Adrenal gland (tissue), 9 donors: ENCODE measurements at regions not wholly inside any gene's neighbourhood (a gene's known extent, or its start where the extent isn't known, plus 50 kb on each side); places are given as distances from the start of the nearest gene placed in this dataset.
"Not testable (repeated sequence)": the region's sequence is repeated elsewhere in the genome, so short reads cannot be mapped to it uniquely, and the experiment has no call there.

ENCODE experiments used
- DNase-seq, 7 donors: peaks; one replicate each; pipeline ENCODE4 v3.0.0-alpha.2; 2019 to 2020
- H3K27ac ChIP-seq, 5 donors: fragments of 200-600 bp; sonication (generic) in 4 of 5; 1 replicate in 3 of 5; 2 replicates in 2 of 5; pipeline versions ENCODE4 v1.5.1 to v1.8.0; 2016 to 2020; ENCODE audit warnings: mild to moderate bottlenecking in 1 of 5
- H3K27me3 ChIP-seq: fragments of 200-600 bp; 2 replicates; pipeline ENCODE4 v1.8.0; 2021
- H3K36me3 ChIP-seq, 2 donors: fragments of 200-600 bp; replicated peaks in 1 of 2; 1 replicate in 1 of 2; 2 replicates in 1 of 2; pipeline versions ENCODE4 v1.5.1 to v1.8.0; 2018 to 2022
- H3K4me1 ChIP-seq, 2 donors: fragments of 200-600 bp; replicated peaks in 1 of 2; 1 replicate in 1 of 2; 2 replicates in 1 of 2; pipeline versions ENCODE4 v1.5.1 to v1.8.0; 2018 to 2021
- H3K4me3 ChIP-seq, 4 donors: fragments of 200-600 bp; sonication (generic) in 3 of 4; one replicate each; pipeline ENCODE4 v1.5.1; 2016 to 2018
- H3K9me3 ChIP-seq, 3 donors: fragments of 200-600 bp; sonication (generic) in 1 of 3; replicated peaks in 1 of 3; 1 replicate in 2 of 3; 2 replicates in 1 of 3; pipeline versions ENCODE4 v1.5.1 to v1.8.0; 2016 to 2021
- POLR2A ChIP-seq, 2 donors: fragments of 450-650 bp; IDR thresholded peaks; one replicate each; pipeline ENCODE4 v1.6.1; 2017; ENCODE audit warnings: antibody characterized with exemption in 2 of 2, mild to moderate bottlenecking in 2 of 2, moderate library complexity in 1 of 2
- WGBS, 4 donors: extraction: QIAGEN DNeasy Blood & Tissue Kit in 2 of 4; methylation state at CpG; one replicate each; pipeline versions ENCODE4 v1.1.5 to v1.1.7; 2013 to 2017; 5-methylcytosine and 5-hydroxymethylcytosine counted together
- intact Hi-C, 2 donors: fragments of 100-400 bp; cut with DNase I; formaldehyde crosslinking; loops; one replicate each; pipeline versions ENCODE4 v1.14.1 to v1.15.0; 2022 to 2023
- TF ChIP-seq, protein P1 (sequence below), 6 experiments: fragments of 450-650 bp in 4 of 6; fragments of 200-600 bp in 2 of 6; sonication (generic) in 1 of 6; IDR thresholded peaks; 1 replicate in 5 of 6; 2 replicates in 1 of 6; pipeline versions ENCODE4 v1.5.1 to v1.8.0; 2016 to 2021; ENCODE audit warnings: antibody characterized with exemption in 6 of 6, mild to moderate bottlenecking in 2 of 6, moderate library complexity in 1 of 6
- donor health status: healthy with polysubstance abuse.
- donor health status: Bipolar disorder and iron deficiency.
- donor health status: DM: yes; HTN: yes; CAD: no.
- donor health status: DM: no; HTN: no; CAD: no.
- donor health status: DM: no; HTN: no; CAD: no.

DNA sequence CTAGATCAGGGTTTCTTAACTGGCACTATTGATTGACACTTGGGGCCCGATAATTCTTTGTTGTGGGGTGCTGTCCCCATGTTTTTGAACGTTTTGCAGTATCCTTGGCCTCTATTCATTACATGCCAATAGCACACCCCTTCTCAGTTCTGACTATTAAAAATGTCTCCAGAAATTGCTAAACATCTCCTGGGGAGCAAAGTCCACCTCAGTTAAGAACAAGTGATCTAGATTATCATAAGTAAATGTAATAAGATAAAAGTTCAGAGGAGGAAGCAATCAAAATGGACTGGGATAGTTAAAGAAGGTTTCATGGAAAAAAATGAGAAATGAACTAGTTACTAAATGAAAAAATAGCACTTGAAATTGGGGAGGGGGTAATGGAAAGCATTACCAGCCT, 98.1 kb upstream of the MIR17HG start:
- H3K9me3 ChIP-seq, result no peaks in the 10 kb centered on the region
- intact Hi-C loops, result no loop called here
- H3K36me3 ChIP-seq, result no peaks in the 10 kb centered on the region
- DNase-seq, result no peak
- no peak for TF ChIP-seq POLR2A (IDR thresholded peaks at IDR 0.05)
- TF ChIP-seq, protein P1, sequence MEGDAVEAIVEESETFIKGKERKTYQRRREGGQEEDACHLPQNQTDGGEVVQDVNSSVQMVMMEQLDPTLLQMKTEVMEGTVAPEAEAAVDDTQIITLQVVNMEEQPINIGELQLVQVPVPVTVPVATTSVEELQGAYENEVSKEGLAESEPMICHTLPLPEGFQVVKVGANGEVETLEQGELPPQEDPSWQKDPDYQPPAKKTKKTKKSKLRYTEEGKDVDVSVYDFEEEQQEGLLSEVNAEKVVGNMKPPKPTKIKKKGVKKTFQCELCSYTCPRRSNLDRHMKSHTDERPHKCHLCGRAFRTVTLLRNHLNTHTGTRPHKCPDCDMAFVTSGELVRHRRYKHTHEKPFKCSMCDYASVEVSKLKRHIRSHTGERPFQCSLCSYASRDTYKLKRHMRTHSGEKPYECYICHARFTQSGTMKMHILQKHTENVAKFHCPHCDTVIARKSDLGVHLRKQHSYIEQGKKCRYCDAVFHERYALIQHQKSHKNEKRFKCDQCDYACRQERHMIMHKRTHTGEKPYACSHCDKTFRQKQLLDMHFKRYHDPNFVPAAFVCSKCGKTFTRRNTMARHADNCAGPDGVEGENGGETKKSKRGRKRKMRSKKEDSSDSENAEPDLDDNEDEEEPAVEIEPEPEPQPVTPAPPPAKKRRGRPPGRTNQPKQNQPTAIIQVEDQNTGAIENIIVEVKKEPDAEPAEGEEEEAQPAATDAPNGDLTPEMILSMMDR (IDR thresholded peaks at IDR 0.05), result no peak
- no peak overlapping the region for H3K27ac ChIP-seq
- no peaks in the 10 kb centered on the region for H3K4me1 ChIP-seq
- 51 to 57% (median 53%) methylated on average over 2 of the region's 2 CpGs for WGBS, 4 donors
- H3K4me3 ChIP-seq, result no peak overlapping the region
- no peaks in the 10 kb centered on the region for H3K27me3 ChIP-seq

GRCh38 chr13:91249861-91250260, 97.6 kb upstream of the MIR17HG start:
- no peak for DNase-seq
- H3K9me3 ChIP-seq, result no peaks in the 10 kb centered on the region
- no peaks in the 10 kb centered on the region for H3K36me3 ChIP-seq
- H3K4me3 ChIP-seq, result no peak overlapping the region
- WGBS, 4 donors, result 45 to 61% (median 53%) methylated on average over 2 of the region's 2 CpGs
- no peak overlapping the region for H3K27ac ChIP-seq
- no peaks in the 10 kb centered on the region for H3K4me1 ChIP-seq
- intact Hi-C loops, result no loop called here
- no peak for TF ChIP-seq POLR2A (IDR thresholded peaks at IDR 0.05)
- TF ChIP-seq, protein P1 (IDR thresholded peaks at IDR 0.05), result no peak
- no peaks in the 10 kb centered on the region for H3K27me3 ChIP-seq

GRCh38 chr13:91251573-91251972, 95.9 kb upstream of the MIR17HG start:
- WGBS, 4 donors, result 76 to 87% (median 82%) methylated on average over 4 of the region's 4 CpGs
- H3K4me3 ChIP-seq, H3K4me1 ChIP-seq, H3K27me3 ChIP-seq, DNase-seq, H3K36me3 ChIP-seq, H3K9me3 ChIP-seq, H3K27ac ChIP-seq, intact Hi-C loops: not testable (repeated sequence)

GRCh38 chr13:91264484-91264883, 83.0 kb upstream of the MIR17HG start:
- DNase-seq, result no peak
- 74 to 82% (median 76%) methylated on average over 2 of the region's 2 CpGs for WGBS, 4 donors
- intact Hi-C loops, result no loop called here
- Histone ChIP-seq H3K9me3 (no peaks in the 10 kb centered on the region), H3K27ac (no peak overlapping the region), H3K27me3 (no peaks in the 10 kb centered on the region), H3K4me1 (no peaks in the 10 kb centered on the region), H3K36me3 (no peaks in the 10 kb centered on the region), H3K4me3 (no peak overlapping the region)
- TF ChIP-seq POLR2A (IDR thresholded peaks at IDR 0.05), result no peak
- TF ChIP-seq, protein P1 (IDR thresholded peaks at IDR 0.05), result no peak

DNA sequence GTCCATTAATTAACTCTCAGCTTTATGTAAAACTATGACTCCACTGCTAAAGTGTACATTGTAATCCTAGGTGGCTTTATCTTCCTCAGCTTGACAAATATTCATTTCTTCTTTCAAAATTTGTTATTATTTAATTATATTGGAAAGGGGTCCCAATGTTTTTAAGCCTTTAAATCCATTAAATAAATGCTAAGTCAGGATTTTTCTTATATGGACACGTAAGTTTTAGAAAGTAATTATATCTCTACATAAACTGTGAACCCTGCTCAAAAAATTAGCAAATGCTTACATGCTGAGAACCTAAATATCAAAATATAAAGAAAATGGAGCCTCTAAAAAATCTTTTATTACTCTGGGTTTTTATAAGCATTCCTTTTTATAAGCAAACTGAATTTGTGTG, 78.2 kb upstream of the MIR17HG start:
- TF ChIP-seq POLR2A (IDR thresholded peaks at IDR 0.05), result no peak
- TF ChIP-seq, protein P1 (IDR thresholded peaks at IDR 0.05), result no peak

More for the DNA sequence above, 78.2 kb upstream of the MIR17HG start:
- Histone ChIP-seq H3K4me3 (no peak overlapping the region), H3K27ac (no peak overlapping the region), H3K27me3 (no peaks in the 10 kb centered on the region), H3K4me1 (no peaks in the 10 kb centered on the region), H3K9me3 (no peaks in the 10 kb centered on the region), H3K36me3 (no peaks in the 10 kb centered on the region)
- intact Hi-C loops, result no loop called here
- WGBS, 4 donors, result 78 to 97% (median 84%) methylated on average over 1 of the region's 1 CpG
- DNase-seq, result no peak
